BE2C (cell line): ENCODE measurements at regions not wholly inside any gene's neighbourhood (a gene's known extent, or its start where the extent isn't known, plus 50 kb on each side); places are given as distances from the start of the nearest gene placed in this dataset.
A peak's percentile ranks its signal among the peaks of the same experiment; 100 is the strongest.

ENCODE experiments used
- DNase-seq: peaks from one replicate; pipeline ENCODE4 v3.0.0-alpha.2; 2020
- H3K27me3 ChIP-seq: fragments of 250-450 bp; sonication (Bioruptor Pico); 2 replicates; pipeline ENCODE4 v1.5.1; 2020; ENCODE audit warnings: mild to moderate bottlenecking
- H3K36me3 ChIP-seq: fragments of 250-450 bp; sonication (Bioruptor Pico); 2 replicates; pipeline ENCODE4 v1.5.1; 2020; ENCODE audit warnings: mild to moderate bottlenecking
- H3K4me1 ChIP-seq: fragments of 250-450 bp; sonication (Bioruptor Pico); 2 replicates; pipeline ENCODE4 v1.5.1; 2020
- H3K4me3 ChIP-seq: 2 replicates; pipeline ENCODE4 v1.5.1; 2011; ENCODE audit warnings: low read depth, low read length
- H3K9me3 ChIP-seq: fragments of 250-450 bp; sonication (Bioruptor Pico); 2 replicates; pipeline ENCODE4 v1.5.1; 2020
- CTCF ChIP-seq: IDR thresholded peaks from 2 replicates; pipeline ENCODE4 v1.5.1; 2012; ENCODE audit warnings: mild to moderate bottlenecking, low read depth, low read length

- Histone ChIP-seq H3K27me3 (no peaks in the 10 kb centered on the region), H3K4me3 (no peak overlapping the region), H3K4me1 (no peaks in the 10 kb centered on the region), H3K9me3 (no peaks in the 10 kb centered on the region; the same call in 1 of the 2 replicates), H3K36me3 (no peaks in the 10 kb centered on the region)
- no peak for DNase-seq
- no peak for TF ChIP-seq CTCF
These were observed 125.6 kb downstream of the URB2 start for GRCh38 chr1:229751610-229752009.

DNA sequence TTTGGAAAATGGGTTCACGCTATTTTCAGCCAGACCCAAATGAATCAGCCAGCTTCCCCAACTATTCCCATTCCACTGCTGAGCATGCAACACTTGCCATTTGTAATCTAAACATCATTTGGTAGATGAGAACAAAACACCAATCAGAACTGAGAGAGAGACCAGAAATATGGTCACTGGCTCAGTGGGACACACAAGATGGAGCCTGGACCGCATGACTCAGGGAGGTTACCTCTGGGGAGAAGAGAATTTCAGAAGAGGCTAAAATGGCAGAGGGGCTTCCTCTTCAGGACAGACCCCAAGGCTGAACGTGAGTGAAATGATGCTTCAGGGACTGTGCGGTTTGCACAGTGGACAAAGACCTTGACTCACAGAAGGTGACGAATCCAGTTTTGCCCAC is 126.6 kb downstream of the URB2 start:
- H3K27me3 ChIP-seq = no peaks in the 10 kb centered on the region
- H3K4me1 ChIP-seq = no peaks in the 10 kb centered on the region
- no peak for TF ChIP-seq CTCF

DNA sequence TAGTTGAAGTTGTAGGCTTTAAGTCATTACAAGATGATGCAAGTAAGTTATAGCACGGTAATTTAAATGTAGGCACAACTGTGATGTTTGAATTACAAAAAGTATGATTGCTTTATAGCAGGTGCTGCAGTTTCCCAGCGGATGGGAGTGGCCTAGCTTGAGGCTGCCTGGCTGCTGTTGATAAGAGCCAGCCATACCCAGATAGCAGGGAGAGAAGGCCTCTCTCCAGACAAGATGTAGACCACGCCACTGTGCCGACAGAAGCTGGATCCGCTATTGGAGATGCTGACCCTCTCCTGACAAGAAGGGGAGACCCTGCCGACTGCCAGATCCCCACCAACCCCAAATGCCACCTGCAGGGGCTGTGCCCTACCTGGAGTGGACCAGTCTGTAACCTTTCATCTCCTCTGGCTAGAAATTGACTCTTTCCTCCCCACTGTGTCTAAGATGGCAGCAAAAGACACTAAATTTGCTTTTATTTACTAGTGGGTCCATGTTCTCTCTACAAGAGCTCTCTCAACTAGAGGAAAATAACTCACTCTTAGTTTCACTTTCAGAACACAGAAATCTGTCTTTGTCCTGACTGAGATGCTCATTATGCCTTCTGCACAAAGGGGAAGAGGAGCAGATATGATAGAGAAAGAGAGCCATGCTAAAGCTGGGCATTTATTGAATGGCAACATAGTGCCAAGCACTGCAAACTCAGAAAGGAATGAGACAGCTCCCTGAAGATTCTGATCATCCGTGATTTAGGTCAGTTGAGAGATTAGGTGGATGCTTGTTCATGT is 127.9 kb downstream of the URB2 start:
- DNase-seq = peak; percentile 32
- Histone ChIP-seq H3K4me1 (no peaks in the 10 kb centered on the region), H3K27me3 (no peaks in the 10 kb centered on the region)

More for the DNA sequence above, 126.6 kb downstream of the URB2 start:
- Histone ChIP-seq H3K4me3 (no peak overlapping the region), H3K9me3 (no peaks in the 10 kb centered on the region; the same call in 1 of the 2 replicates), H3K36me3 (no peaks in the 10 kb centered on the region)
- no peak for DNase-seq

DNA sequence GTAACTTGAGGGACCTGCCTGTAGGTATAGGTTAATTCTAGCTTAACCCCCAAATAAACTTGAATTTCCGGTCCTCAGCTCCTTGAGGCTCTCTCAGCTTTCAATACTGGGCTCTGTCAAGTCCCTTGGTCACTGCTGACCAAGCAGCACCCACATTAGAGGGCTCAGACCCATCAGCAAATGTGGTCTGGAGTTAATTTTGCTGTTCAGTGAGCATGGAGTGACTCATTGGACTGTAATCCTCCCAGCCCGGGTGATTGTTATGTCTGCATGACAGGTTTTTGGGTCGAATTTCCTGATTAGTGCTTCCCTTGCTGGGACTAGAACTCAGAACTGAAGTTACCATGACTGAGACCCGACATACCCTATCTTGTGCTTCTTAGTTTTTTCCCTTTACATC is 130.6 kb downstream of the URB2 start:
- Histone ChIP-seq H3K9me3 (no peaks in the 10 kb centered on the region; the same call in 1 of the 2 replicates), H3K4me3 (no peak overlapping the region), H3K27me3 (no peaks in the 10 kb centered on the region), H3K36me3 (no peaks in the 10 kb centered on the region), H3K4me1 (no peaks in the 10 kb centered on the region)
- TF ChIP-seq CTCF = no peak
- no peak for DNase-seq

More for the DNA sequence above, 127.9 kb downstream of the URB2 start:
- TF ChIP-seq CTCF = no peak
- no peaks in the 10 kb centered on the region; the same call in 1 of the 2 replicates for H3K9me3 ChIP-seq
- H3K4me3 ChIP-seq = no peak overlapping the region
- H3K36me3 ChIP-seq = no peaks in the 10 kb centered on the region

DNA sequence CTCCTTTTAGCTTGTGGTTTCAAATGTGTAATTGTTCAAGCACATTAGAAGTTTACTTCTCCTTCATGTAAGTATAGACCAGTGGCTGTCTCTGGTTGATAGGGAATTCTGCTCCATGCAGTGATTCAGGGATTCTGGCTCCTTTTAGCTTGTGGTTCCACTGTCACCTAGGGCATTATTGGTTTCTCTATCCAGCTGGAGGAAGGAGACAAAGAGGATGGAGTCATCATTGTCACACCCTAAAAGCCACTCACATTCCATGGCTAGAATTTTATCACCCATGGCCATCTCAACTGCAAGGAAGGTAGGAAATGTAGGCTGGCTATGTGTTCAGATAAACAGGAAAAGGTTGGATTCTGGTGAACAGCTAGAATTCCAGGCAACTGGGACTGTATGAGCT is 131.2 kb downstream of the URB2 start:
- Histone ChIP-seq H3K27me3 (no peaks in the 10 kb centered on the region), H3K4me3 (no peak overlapping the region), H3K9me3 (no peaks in the 10 kb centered on the region; the same call in 1 of the 2 replicates), H3K4me1 (no peaks in the 10 kb centered on the region), H3K36me3 (no peaks in the 10 kb centered on the region)
- no peak for DNase-seq
- no peak for TF ChIP-seq CTCF
